GM13977 (cell line): ENCODE measurements at regions not wholly inside any gene's neighbourhood (a gene's known extent, or its start where the extent isn't known, plus 50 kb on each side); places are given as distances from the start of the nearest gene placed in this dataset.

Experiments
- DNase-seq: peaks from one replicate; pipeline ENCODE4 v3.0.0; 2012; ENCODE audit warnings: low spot score
- in situ Hi-C: fragments of 300-500 bp; cut with MboI; formaldehyde crosslinking; loops from one replicate; pipeline ENCODE4 v1.12.0; 2022; ENCODE audit warnings: low sequenced_read_pairs, low pct_unique_long_range_greater_than_20kb, mixed read lengths, inconsistent platforms; ENCODE audit not compliant: unreplicated experiment
- TF ChIP-seq, protein P1 (sequence below): IDR thresholded peaks from 2 replicates; pipeline ENCODE4 v1.5.1; 2012; ENCODE audit warnings: mild to moderate bottlenecking, control low read depth; ENCODE audit not compliant: insufficient read depth; ENCODE audit errors: extremely low read depth, missing control alignments

DNA sequence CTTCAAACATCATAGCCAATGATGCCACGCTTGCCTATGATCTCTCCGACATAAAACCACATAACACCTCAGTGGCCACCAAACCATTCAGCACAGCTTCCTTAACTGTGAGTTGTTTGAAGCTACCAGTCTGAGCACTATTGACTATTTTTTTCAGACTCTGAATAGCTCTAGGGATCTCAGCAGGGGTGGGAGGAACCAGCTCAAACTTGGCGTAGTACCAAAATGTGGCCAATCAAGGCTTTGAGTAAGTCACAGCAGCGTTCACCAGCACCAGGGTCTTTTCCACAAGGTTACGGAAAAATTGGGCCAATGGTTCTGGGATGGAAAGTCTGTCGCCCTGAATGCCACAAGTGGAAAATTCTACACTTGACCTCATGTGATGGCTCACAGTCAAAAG is 70.6 kb downstream of the SMPDL3A start:
- in situ Hi-C loops = no loop called here
- TF ChIP-seq, protein P1, sequence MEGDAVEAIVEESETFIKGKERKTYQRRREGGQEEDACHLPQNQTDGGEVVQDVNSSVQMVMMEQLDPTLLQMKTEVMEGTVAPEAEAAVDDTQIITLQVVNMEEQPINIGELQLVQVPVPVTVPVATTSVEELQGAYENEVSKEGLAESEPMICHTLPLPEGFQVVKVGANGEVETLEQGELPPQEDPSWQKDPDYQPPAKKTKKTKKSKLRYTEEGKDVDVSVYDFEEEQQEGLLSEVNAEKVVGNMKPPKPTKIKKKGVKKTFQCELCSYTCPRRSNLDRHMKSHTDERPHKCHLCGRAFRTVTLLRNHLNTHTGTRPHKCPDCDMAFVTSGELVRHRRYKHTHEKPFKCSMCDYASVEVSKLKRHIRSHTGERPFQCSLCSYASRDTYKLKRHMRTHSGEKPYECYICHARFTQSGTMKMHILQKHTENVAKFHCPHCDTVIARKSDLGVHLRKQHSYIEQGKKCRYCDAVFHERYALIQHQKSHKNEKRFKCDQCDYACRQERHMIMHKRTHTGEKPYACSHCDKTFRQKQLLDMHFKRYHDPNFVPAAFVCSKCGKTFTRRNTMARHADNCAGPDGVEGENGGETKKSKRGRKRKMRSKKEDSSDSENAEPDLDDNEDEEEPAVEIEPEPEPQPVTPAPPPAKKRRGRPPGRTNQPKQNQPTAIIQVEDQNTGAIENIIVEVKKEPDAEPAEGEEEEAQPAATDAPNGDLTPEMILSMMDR = no peak
- DNase-seq = no peak

DNA sequence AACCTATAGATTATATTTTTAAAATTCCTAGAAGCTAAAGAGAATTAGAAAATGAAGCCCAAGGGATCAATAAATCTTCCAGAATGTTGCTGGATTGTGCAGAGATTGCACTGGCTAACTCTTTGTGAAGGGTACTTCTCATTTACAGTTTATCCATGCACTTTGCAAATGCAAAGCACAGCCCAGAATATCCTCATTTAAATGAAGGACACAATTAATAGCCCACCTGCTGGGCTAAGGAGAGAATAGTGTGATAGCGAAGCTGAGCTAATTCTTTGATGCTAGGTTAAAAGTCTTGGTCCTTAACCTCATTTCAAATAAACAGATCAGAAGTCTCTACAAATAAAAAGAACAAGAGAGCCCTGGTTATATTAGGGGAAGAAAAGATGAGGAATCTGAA is 72.5 kb downstream of the SMPDL3A start:
- no peak for DNase-seq
- TF ChIP-seq, protein P1 = no peak
- in situ Hi-C loops = no loop called here

DNA sequence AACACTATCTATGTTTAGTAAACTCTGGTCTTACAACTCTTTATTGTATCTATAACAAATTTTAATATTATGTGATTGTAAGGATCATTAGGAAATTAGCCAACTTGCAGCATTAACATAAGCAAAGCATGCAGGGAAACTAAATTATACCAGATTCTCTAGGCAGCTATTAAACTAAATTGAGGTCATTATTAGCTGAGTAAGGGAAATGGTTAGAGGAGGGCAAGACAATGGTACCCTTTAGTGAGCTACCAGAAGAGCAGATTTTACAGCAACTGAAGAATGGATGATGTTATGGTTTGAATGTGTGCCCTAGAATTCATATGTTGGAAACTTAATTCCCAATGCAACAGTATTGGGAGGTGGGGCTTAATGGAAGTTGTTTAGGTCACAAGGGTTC is 79.1 kb downstream of the SMPDL3A start:
- no peak for DNase-seq
- TF ChIP-seq, protein P1 = no peak
- in situ Hi-C loops = no loop called here

DNA sequence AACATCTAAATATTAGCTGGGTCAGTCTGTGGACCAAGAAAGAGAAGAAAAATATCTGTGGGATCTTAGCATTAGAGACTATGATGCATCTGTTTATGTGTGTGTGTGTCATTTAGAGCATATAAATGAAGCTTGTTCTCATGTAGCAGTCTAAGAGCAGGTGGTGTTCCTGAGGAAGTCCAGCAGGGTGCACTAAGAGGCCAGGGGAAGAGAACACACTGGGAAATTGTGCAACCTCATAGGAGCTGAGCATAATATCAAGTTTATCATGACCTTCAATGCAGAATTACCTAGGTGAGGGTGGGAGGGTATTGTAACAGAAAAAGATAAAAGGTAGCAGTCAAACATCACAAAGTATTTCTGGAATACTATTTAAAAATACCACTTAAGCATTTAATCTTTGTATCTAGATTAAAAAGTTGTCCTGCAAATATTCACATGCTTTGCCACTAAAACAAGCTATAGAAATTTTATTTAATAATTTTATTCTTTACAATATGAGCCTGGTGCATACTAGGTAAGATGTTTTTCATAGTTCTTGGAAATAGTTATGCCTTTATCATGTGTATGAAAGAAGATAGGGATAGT is 80.5 kb downstream of the SMPDL3A start:
- TF ChIP-seq, protein P1 = peak; percentile 62
- in situ Hi-C loops = no loop called here
- peak; percentile 34 for DNase-seq

- TF ChIP-seq, protein P1 = no peak
- no peak for DNase-seq
- in situ Hi-C loops = no loop called here
Measured at GRCh38 chr6:122871079-122871478, 82.0 kb downstream of the SMPDL3A start.

GRCh38 chr6:122872311-122872710 is 83.3 kb downstream of the SMPDL3A start:
- in situ Hi-C loops = no loop called here

More at GRCh38 chr6:122872311-122872710, 83.3 kb downstream of the SMPDL3A start:
- no peak for DNase-seq
- TF ChIP-seq, protein P1 = no peak
